C4-2B (cell line): ENCODE measurements at regions not wholly inside any gene's neighbourhood (a gene's known extent, or its start where the extent isn't known, plus 50 kb on each side); places are given as distances from the start of the nearest gene placed in this dataset.

Source experiments
- ZFX ChIP-seq: fragments of 450-650 bp; IDR thresholded peaks from 2 replicates; pipeline ENCODE4 v1.6.1; 2017
- TF ChIP-seq, protein P1 (sequence below): fragments of 450-650 bp; conservative IDR thresholded peaks from 2 replicates; pipeline ENCODE4 v1.5.1; 2017; ENCODE audit warnings: mild to moderate bottlenecking

DNA sequence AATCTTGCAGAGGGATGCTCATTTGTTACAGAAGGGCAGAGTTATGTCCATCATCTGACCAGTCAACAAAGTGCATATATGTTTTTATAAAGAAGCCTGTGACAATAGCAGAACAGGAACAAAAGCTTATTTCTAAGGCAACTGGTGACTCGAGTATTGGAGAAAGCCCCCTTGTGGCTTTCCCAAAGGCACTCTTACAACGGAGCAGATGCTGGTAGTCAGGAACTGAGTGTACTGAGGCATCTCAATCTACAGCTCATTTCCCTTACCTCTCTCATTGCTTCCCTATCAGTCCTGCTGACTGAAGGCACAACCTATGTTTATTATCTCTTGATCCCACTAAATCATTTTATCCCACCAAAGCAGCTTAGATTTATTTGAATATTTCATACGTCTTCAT lies 557.1 kb upstream of the CHAC2 start:
- TF ChIP-seq, protein P1, sequence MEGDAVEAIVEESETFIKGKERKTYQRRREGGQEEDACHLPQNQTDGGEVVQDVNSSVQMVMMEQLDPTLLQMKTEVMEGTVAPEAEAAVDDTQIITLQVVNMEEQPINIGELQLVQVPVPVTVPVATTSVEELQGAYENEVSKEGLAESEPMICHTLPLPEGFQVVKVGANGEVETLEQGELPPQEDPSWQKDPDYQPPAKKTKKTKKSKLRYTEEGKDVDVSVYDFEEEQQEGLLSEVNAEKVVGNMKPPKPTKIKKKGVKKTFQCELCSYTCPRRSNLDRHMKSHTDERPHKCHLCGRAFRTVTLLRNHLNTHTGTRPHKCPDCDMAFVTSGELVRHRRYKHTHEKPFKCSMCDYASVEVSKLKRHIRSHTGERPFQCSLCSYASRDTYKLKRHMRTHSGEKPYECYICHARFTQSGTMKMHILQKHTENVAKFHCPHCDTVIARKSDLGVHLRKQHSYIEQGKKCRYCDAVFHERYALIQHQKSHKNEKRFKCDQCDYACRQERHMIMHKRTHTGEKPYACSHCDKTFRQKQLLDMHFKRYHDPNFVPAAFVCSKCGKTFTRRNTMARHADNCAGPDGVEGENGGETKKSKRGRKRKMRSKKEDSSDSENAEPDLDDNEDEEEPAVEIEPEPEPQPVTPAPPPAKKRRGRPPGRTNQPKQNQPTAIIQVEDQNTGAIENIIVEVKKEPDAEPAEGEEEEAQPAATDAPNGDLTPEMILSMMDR = no peak
- TF ChIP-seq ZFX = no peak
